ENCODE measurements at regions not wholly inside any gene's neighbourhood (a gene's known extent, or its start where the extent isn't known, plus 50 kb on each side); places are given as distances from the start of the nearest gene placed in this dataset.

DNA sequence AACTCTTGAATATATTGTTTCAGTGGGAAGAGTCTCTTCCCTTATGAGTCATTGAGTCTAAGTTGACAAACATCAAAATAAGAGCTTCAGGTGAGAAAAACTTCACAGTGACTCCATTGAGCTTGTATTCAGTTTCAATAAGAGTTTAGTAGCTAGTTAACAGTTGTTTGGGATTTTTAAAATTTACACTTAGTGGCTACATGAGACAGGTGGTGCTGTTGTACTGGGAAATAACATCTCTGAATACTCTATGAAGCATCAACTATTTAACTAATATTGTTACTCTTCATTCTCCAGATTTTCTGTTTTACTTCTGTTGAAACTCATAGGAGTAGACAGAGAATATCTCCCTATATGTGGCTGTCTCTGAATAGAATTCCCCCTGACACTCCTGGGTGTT lies 1609.1 kb downstream of the C4orf33 start (continued):
- TF ChIP-seq, protein P1, sequence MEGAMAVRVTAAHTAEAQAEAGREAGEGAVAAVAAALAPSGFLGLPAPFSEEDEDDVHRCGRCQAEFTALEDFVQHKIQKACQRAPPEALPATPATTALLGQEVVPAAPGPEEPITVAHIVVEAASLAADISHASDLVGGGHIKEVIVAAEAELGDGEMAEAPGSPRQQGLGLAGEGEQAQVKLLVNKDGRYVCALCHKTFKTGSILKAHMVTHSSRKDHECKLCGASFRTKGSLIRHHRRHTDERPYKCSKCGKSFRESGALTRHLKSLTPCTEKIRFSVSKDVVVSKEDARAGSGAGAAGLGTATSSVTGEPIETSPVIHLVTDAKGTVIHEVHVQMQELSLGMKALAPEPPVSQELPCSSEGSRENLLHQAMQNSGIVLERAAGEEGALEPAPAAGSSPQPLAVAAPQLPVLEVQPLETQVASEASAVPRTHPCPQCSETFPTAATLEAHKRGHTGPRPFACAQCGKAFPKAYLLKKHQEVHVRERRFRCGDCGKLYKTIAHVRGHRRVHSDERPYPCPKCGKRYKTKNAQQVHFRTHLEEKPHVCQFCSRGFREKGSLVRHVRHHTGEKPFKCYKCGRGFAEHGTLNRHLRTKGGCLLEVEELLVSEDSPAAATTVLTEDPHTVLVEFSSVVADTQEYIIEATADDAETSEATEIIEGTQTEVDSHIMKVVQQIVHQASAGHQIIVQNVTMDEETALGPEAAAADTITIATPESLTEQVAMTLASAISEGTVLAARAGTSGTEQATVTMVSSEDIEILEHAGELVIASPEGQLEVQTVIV (CRISPR knock-in tag; IDR thresholded peaks at IDR 0.05; ENCODE audit: borderline replicate concordance): no peak

DNA sequence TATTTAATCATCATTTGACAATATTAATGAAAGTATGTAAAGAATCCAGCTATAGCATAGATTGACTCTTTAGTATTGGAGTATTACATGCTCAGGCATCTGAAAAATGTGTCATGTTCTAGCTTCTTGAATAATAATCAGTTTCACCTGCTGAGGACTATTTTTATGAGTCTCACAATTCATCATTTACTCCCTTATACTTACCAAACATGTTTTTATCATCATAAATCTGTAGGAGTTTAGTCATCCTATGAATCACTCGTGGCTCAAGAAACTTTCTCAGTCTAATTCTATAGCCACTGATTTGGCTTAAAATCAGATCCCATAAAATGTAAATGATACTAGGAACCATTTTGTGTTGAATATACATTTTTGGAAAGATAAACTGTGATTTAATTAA lies 1616.1 kb downstream of the C4orf33 start:
- no peaks in the 10 kb centered on the region for H3K4me1 ChIP-seq (replicated peaks in 1 of 2; ENCODE audit: control insufficient read depth in 2 of 2, insufficient read depth in 2 of 2, low read length in 2 of 2)
- H3K9me3 ChIP-seq (replicated peaks; ENCODE audit: control insufficient read depth, insufficient read depth, low read depth, low read length): no peaks in the 10 kb centered on the region
- no peak overlapping the region for H3K4me3 ChIP-seq
- CTCF ChIA-PET (ENCODE audit: low intra/inter-chr PET ratio): no interaction called here
- in situ Hi-C loops (cut with MboI): no loop called here
- H3K4me2 ChIP-seq (ENCODE audit: insufficient read depth, low read length): no peak overlapping the region
- no peak overlapping the region for H3K9ac ChIP-seq (ENCODE audit: insufficient read depth in 1 of 2, low read depth in 2 of 2, low read length in 2 of 2)
- no peak overlapping the region for H2AFZ ChIP-seq (ENCODE audit: low read depth, low read length)
- no peak overlapping the region for H3K27ac ChIP-seq (ENCODE audit: extremely low read depth, low read depth, low read length)
- H3K36me3 ChIP-seq (ENCODE audit: control insufficient read depth, insufficient read depth, low read length): no peaks in the 10 kb centered on the region
- TF ChIP-seq HIVEP1 (CRISPR knock-in tag; IDR thresholded peaks at IDR 0.05) (no peak), ZNF140 (CRISPR knock-in tag; IDR thresholded peaks at IDR 0.05) (no peak), ZNF146 (CRISPR knock-in tag; IDR thresholded peaks at IDR 0.05; ENCODE audit: unreplicated experiment) (no peak), STAG1 (CRISPR knock-in tag; IDR thresholded peaks at IDR 0.05; ENCODE audit: borderline replicate concordance) (no peak), XRCC3 (IDR thresholded peaks at IDR 0.05) (no peak), ARID2 (IDR thresholded peaks at IDR 0.05) (no peak), RBBP5 (IDR thresholded peaks at IDR 0.05; ENCODE audit: borderline replicate concordance, insufficient read depth, low read length, poor library complexity, severe bottlenecking) (no peak), RBM25 (IDR thresholded peaks at IDR 0.05; ENCODE audit: low read depth, low read length, severe bottlenecking) (no peak), TAF7 (tag; IDR thresholded peaks at IDR 0.05) (no peak), ZNF561 (CRISPR knock-in tag; conservative IDR thresholded peaks at IDR 0.05) (no peak), PCBP2 (IDR thresholded peaks at IDR 0.05; ENCODE audit: low read depth, low read length, poor library complexity, severe bottlenecking) (no peak), SUPT5H (IDR thresholded peaks at IDR 0.05) (no peak)
- H3K79me2 ChIP-seq (ENCODE audit: control insufficient read depth, insufficient read depth, low read length): no peaks in the 10 kb centered on the region
- intact Hi-C loops (cut with micrococcal nuclease): no loop called here
- POLR2A ChIA-PET: no interaction called here
- FAIRE-seq: no peak
- 0% methylated on average over 1 of the region's 1 CpG for WGBS (ENCODE audit: insufficient coverage, low coverage, missing lambda C conversion rate)
- no peaks in the 10 kb centered on the region for H4K20me1 ChIP-seq (replicated peaks; ENCODE audit: control insufficient read depth, insufficient read depth, low read length)
- ATAC-seq: no peak
- no peaks in the 10 kb centered on the region for H3K27me3 ChIP-seq (ENCODE audit: control insufficient read depth in 2 of 2, insufficient read depth in 2 of 2, low read length in 2 of 2)
- no peak for DNase-seq (ENCODE audit: extremely low read depth in 1 of 4, low spot score in 3 of 4)
- BruUV-seq (replicated peaks): no TSS peak
- H3K9me1 ChIP-seq (ENCODE audit: control insufficient read depth, insufficient read depth, low read length): no peaks in the 10 kb centered on the region
